ENCODE measurements at regions not wholly inside any gene's neighbourhood (a gene's known extent, or its start where the extent isn't known, plus 50 kb on each side); places are given as distances from the start of the nearest gene placed in this dataset.

- H3K27me3 ChIP-seq (ENCODE audit: control insufficient read depth, insufficient read depth, low read length) = peaks cover 9% of the 10 kb centered on the region; the same call in 1 of the 2 replicates
- peaks cover 5% of the 10 kb centered on the region for H3K4me1 ChIP-seq (ENCODE audit: control insufficient read depth, insufficient read depth, low read length)
- no peaks in the 10 kb centered on the region for H3K36me3 ChIP-seq (ENCODE audit: control insufficient read depth, insufficient read depth, low read length)
- H3K9ac ChIP-seq (ENCODE audit: low read depth, low read length) = no peak overlapping the region
- no peaks in the 10 kb centered on the region for H3K9me3 ChIP-seq (ENCODE audit: control insufficient read depth, insufficient read depth, low read length)
- H3K27ac ChIP-seq (ENCODE audit: low read depth, low read length) = no peak overlapping the region
- no peak overlapping the region for H3K4me3 ChIP-seq (ENCODE audit: low read depth, low read length)
Observed at GRCh38 chr1:56442290-56442877, 137.0 kb downstream of the PLPP3 start.

GRCh38 chr1:56441601-56442000, 137.8 kb downstream of the PLPP3 start:
- Histone ChIP-seq H3K27me3 (ENCODE audit: control insufficient read depth, insufficient read depth, low read length) (peaks cover 9% of the 10 kb centered on the region; the same call in 1 of the 2 replicates), H3K4me1 (ENCODE audit: control insufficient read depth, insufficient read depth, low read length) (peaks cover 12% of the 10 kb centered on the region), H3K27ac (ENCODE audit: low read depth, low read length) (no peak overlapping the region), H3K9ac (ENCODE audit: low read depth, low read length) (no peak overlapping the region), H3K36me3 (ENCODE audit: control insufficient read depth, insufficient read depth, low read length) (no peaks in the 10 kb centered on the region), H3K9me3 (ENCODE audit: control insufficient read depth, insufficient read depth, low read length) (no peaks in the 10 kb centered on the region), H3K4me3 (ENCODE audit: low read depth, low read length) (no peak overlapping the region)

- H3K27me3 ChIP-seq (ENCODE audit: control insufficient read depth, insufficient read depth, low read length) = peaks cover 19% of the 10 kb centered on the region
- H3K9me3 ChIP-seq (ENCODE audit: control insufficient read depth, insufficient read depth, low read length) = no peaks in the 10 kb centered on the region
- H3K36me3 ChIP-seq (ENCODE audit: control insufficient read depth, insufficient read depth, low read length) = no peaks in the 10 kb centered on the region
- peaks cover 25% of the 10 kb centered on the region for H3K4me1 ChIP-seq (ENCODE audit: control insufficient read depth, insufficient read depth, low read length)
- H3K4me3 ChIP-seq (ENCODE audit: low read depth, low read length) = no peak overlapping the region
- H3K27ac ChIP-seq (ENCODE audit: low read depth, low read length) = no peak overlapping the region
- no peak overlapping the region for H3K9ac ChIP-seq (ENCODE audit: low read depth, low read length)
Observed at GRCh38 chr1:56439610-56440264, 139.6 kb downstream of the PLPP3 start.

- Histone ChIP-seq H3K9me3 (ENCODE audit: control insufficient read depth, insufficient read depth, low read length) (no peaks in the 10 kb centered on the region), H3K4me3 (ENCODE audit: low read depth, low read length) (no peak overlapping the region), H3K4me1 (ENCODE audit: control insufficient read depth, insufficient read depth, low read length) (peaks cover 28% of the 10 kb centered on the region), H3K9ac (ENCODE audit: low read depth, low read length) (no peak overlapping the region), H3K27me3 (ENCODE audit: control insufficient read depth, insufficient read depth, low read length) (peaks cover 26% of the 10 kb centered on the region), H3K36me3 (ENCODE audit: control insufficient read depth, insufficient read depth, low read length) (no peaks in the 10 kb centered on the region), H3K27ac (ENCODE audit: low read depth, low read length) (no peak overlapping the region)
Observed at GRCh38 chr1:56438901-56439551, 140.3 kb downstream of the PLPP3 start.

GRCh38 chr1:56437959-56438358, 141.4 kb downstream of the PLPP3 start:
- H3K4me1 ChIP-seq (ENCODE audit: control insufficient read depth, insufficient read depth, low read length) = peaks cover 28% of the 10 kb centered on the region
- H3K4me3 ChIP-seq (ENCODE audit: low read depth, low read length) = no peak overlapping the region

GRCh38 chr1:56436912-56437417, 142.4 kb downstream of the PLPP3 start:
- peaks cover 32% of the 10 kb centered on the region for H3K27me3 ChIP-seq (ENCODE audit: control insufficient read depth, insufficient read depth, low read length)
- H3K27ac ChIP-seq (ENCODE audit: low read depth, low read length) = peak overlapping the region; percentile 93
- H3K9me3 ChIP-seq (ENCODE audit: control insufficient read depth, insufficient read depth, low read length) = no peaks in the 10 kb centered on the region
- H3K4me3 ChIP-seq (ENCODE audit: low read depth, low read length) = peak overlapping the region; percentile 17; the same call in 1 of the 2 replicates
- peaks cover 32% of the 10 kb centered on the region for H3K4me1 ChIP-seq (ENCODE audit: control insufficient read depth, insufficient read depth, low read length)
- no peak overlapping the region for H3K9ac ChIP-seq (ENCODE audit: low read depth, low read length)
- H3K36me3 ChIP-seq (ENCODE audit: control insufficient read depth, insufficient read depth, low read length) = no peaks in the 10 kb centered on the region

More at GRCh38 chr1:56437959-56438358, 141.4 kb downstream of the PLPP3 start:
- Histone ChIP-seq H3K27me3 (ENCODE audit: control insufficient read depth, insufficient read depth, low read length) (peaks cover 32% of the 10 kb centered on the region), H3K9ac (ENCODE audit: low read depth, low read length) (no peak overlapping the region), H3K9me3 (ENCODE audit: control insufficient read depth, insufficient read depth, low read length) (no peaks in the 10 kb centered on the region), H3K36me3 (ENCODE audit: control insufficient read depth, insufficient read depth, low read length) (no peaks in the 10 kb centered on the region), H3K27ac (ENCODE audit: low read depth, low read length) (no peak overlapping the region)

- Histone ChIP-seq H3K9me3 (ENCODE audit: control insufficient read depth, insufficient read depth, low read length) (no peaks in the 10 kb centered on the region), H3K9ac (ENCODE audit: low read depth, low read length) (no peak overlapping the region), H3K36me3 (ENCODE audit: control insufficient read depth, insufficient read depth, low read length) (no peaks in the 10 kb centered on the region), H3K4me1 (ENCODE audit: control insufficient read depth, insufficient read depth, low read length) (peaks cover 32% of the 10 kb centered on the region), H3K4me3 (ENCODE audit: low read depth, low read length) (peak overlapping the region; percentile 5; the same call in 1 of the 2 replicates), H3K27me3 (ENCODE audit: control insufficient read depth, insufficient read depth, low read length) (peaks cover 32% of the 10 kb centered on the region), H3K27ac (ENCODE audit: low read depth, low read length) (peak overlapping the region; percentile 93)
Observed at GRCh38 chr1:56436296-56436695, 143.1 kb downstream of the PLPP3 start.

- H3K27me3 ChIP-seq (ENCODE audit: control insufficient read depth, insufficient read depth, low read length) = peaks cover 32% of the 10 kb centered on the region
- H3K9ac ChIP-seq (ENCODE audit: low read depth, low read length) = no peak overlapping the region
- peaks cover 32% of the 10 kb centered on the region for H3K4me1 ChIP-seq (ENCODE audit: control insufficient read depth, insufficient read depth, low read length)
- H3K9me3 ChIP-seq (ENCODE audit: control insufficient read depth, insufficient read depth, low read length) = no peaks in the 10 kb centered on the region
- no peaks in the 10 kb centered on the region for H3K36me3 ChIP-seq (ENCODE audit: control insufficient read depth, insufficient read depth, low read length)
- peak overlapping the region; percentile 93 for H3K27ac ChIP-seq (ENCODE audit: low read depth, low read length)
- 0 out of 2 replicates have a peak overlapping the region, but pooled peaks have one; percentile 5 for H3K4me3 ChIP-seq (ENCODE audit: low read depth, low read length)
Observed at GRCh38 chr1:56435434-56436262, 143.7 kb downstream of the PLPP3 start.

GRCh38 chr1:56434740-56435139, 144.6 kb downstream of the PLPP3 start:
- Histone ChIP-seq H3K27ac (ENCODE audit: low read depth, low read length) (no peak overlapping the region), H3K4me1 (ENCODE audit: control insufficient read depth, insufficient read depth, low read length) (peaks cover 32% of the 10 kb centered on the region), H3K9me3 (ENCODE audit: control insufficient read depth, insufficient read depth, low read length) (no peaks in the 10 kb centered on the region), H3K27me3 (ENCODE audit: control insufficient read depth, insufficient read depth, low read length) (peaks cover 32% of the 10 kb centered on the region), H3K36me3 (ENCODE audit: control insufficient read depth, insufficient read depth, low read length) (no peaks in the 10 kb centered on the region), H3K9ac (ENCODE audit: low read depth, low read length) (no peak overlapping the region), H3K4me3 (ENCODE audit: low read depth, low read length) (no peak overlapping the region)

- Histone ChIP-seq H3K9ac (ENCODE audit: low read depth, low read length) (no peak overlapping the region), H3K36me3 (ENCODE audit: control insufficient read depth, insufficient read depth, low read length) (no peaks in the 10 kb centered on the region), H3K9me3 (ENCODE audit: control insufficient read depth, insufficient read depth, low read length) (no peaks in the 10 kb centered on the region), H3K4me1 (ENCODE audit: control insufficient read depth, insufficient read depth, low read length) (peaks cover 32% of the 10 kb centered on the region), H3K4me3 (ENCODE audit: low read depth, low read length) (no peak overlapping the region), H3K27me3 (ENCODE audit: control insufficient read depth, insufficient read depth, low read length) (peaks cover 31% of the 10 kb centered on the region), H3K27ac (ENCODE audit: low read depth, low read length) (no peak overlapping the region)
Observed at GRCh38 chr1:56434025-56434424, 145.3 kb downstream of the PLPP3 start.

Measured in HUES48 (cell line).